Suprapubic skin (tissue), 3 donors: ENCODE measurements at regions not wholly inside any gene's neighbourhood (a gene's known extent, or its start where the extent isn't known, plus 50 kb on each side); places are given as distances from the start of the nearest gene placed in this dataset.

Experiments used
- CTCF ChIP-seq, 2 donors: fragments of 200-600 bp in 1 of 2; fragments of 450-650 bp in 1 of 2; sonication (generic) in 1 of 2; IDR thresholded peaks; one replicate each; pipeline ENCODE4 v1.5.1; 2016 to 2019; ENCODE audit warnings: antibody characterized with exemption in 2 of 2, mild to moderate bottlenecking in 1 of 2, moderate library complexity in 1 of 2
- POLR2AphosphoS5 ChIP-seq, 3 donors: sonication (generic); formaldehyde crosslinking; IDR thresholded peaks; one replicate each; pipeline ENCODE4 v1.6.1; 2017; ENCODE audit warnings: antibody characterized with exemption in 3 of 3

GRCh38 chr13:103859952-103860351 lies 793.7 kb upstream of the SLC10A2 start:
- TF ChIP-seq CTCF (IDR thresholded peaks at IDR 0.05): no peak
- TF ChIP-seq POLR2AphosphoS5 (IDR thresholded peaks at IDR 0.05): no peak
